GM19023 (cell line): ENCODE measurements at regions not wholly inside any gene's neighbourhood (a gene's known extent, or its start where the extent isn't known, plus 50 kb on each side); places are given as distances from the start of the nearest gene placed in this dataset.
"Not testable (repeated sequence)": the region's sequence is repeated elsewhere in the genome, so short reads cannot be mapped to it uniquely, and the experiment has no call there.

Experiments
- ATAC-seq: cut with Tn5 transposase; IDR thresholded peaks from one replicate; pipeline ENCODE4 v1.9.1; 2021; ENCODE audit warnings: mild to moderate bottlenecking, moderate library complexity; ENCODE audit not compliant: unreplicated experiment

- ATAC-seq = no peak
These were observed 87.6 kb upstream of the MYLIP start for GRCh38 chr6:16041327-16041726.

GRCh38 chr6:16040628-16040974, 88.3 kb upstream of the MYLIP start:
- ATAC-seq = no peak

- not testable (repeated sequence) for ATAC-seq
These were observed 88.8 kb upstream of the MYLIP start for GRCh38 chr6:16039892-16040627.

- no peak for ATAC-seq
These were observed 89.9 kb upstream of the MYLIP start for GRCh38 chr6:16038938-16039337.

- no peak for ATAC-seq
These were observed 93.3 kb upstream of the MYLIP start for GRCh38 chr6:16035488-16036080.

- peak; percentile 50 for ATAC-seq
These were observed 95.7 kb upstream of the MYLIP start for GRCh38 chr6:16033214-16033613.

- ATAC-seq = no peak
These were observed 97.5 kb upstream of the MYLIP start for GRCh38 chr6:16031278-16031981.

- ATAC-seq = no peak
These were observed 99.9 kb upstream of the MYLIP start for GRCh38 chr6:16028966-16029365.

- ATAC-seq = no peak
These were observed 108.6 kb upstream of the MYLIP start for GRCh38 chr6:16020259-16020658.

GRCh38 chr6:16019462-16019861, 109.4 kb upstream of the MYLIP start:
- no peak for ATAC-seq

GRCh38 chr6:16018626-16019025, 110.3 kb upstream of the MYLIP start:
- ATAC-seq = no peak

- ATAC-seq = not testable (repeated sequence)
These were observed 114.6 kb upstream of the MYLIP start for GRCh38 chr6:16014325-16014724.

GRCh38 chr6:16007146-16007545, 121.7 kb upstream of the MYLIP start:
- ATAC-seq = no peak

- no peak for ATAC-seq
These were observed 122.2 kb upstream of the MYLIP start for GRCh38 chr6:16006681-16007080.

GRCh38 chr6:16004934-16005679, 123.8 kb upstream of the MYLIP start:
- ATAC-seq = no peak

- ATAC-seq = no peak
These were observed 125.7 kb upstream of the MYLIP start for GRCh38 chr6:16003197-16003491.

- ATAC-seq = no peak
These were observed 126.3 kb upstream of the MYLIP start for GRCh38 chr6:16002332-16003196.

GRCh38 chr6:16001158-16001557, 127.7 kb upstream of the MYLIP start:
- no peak for ATAC-seq

GRCh38 chr6:15999201-15999600, 129.7 kb upstream of the MYLIP start:
- no peak for ATAC-seq

- ATAC-seq = no peak
These were observed 131.1 kb upstream of the MYLIP start for GRCh38 chr6:15997586-15998388.
